ENCODE measurements at regions not wholly inside any gene's neighbourhood (a gene's known extent, or its start where the extent isn't known, plus 50 kb on each side); places are given as distances from the start of the nearest gene placed in this dataset.

DNA sequence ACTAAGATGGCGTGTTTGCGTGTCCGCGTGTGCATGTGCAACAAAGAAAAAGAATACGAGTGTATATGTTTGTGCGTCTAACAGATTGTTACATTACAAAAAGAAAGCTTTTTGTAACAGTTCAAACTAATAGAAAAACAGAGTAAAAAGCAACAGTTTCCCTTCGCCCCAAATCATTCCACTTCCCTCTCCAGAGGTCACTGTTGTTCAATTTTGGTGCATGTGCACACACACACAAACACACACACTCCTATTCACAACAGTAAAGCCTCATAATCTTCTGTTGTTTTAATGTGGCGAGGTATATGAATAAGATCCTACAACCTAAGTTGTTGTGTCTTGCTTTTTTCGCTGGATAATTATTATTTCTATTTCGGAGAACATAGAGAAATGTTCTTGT, 357.3 kb upstream of the SLC8A1 start:
- DNase-seq, result no peak

DNA sequence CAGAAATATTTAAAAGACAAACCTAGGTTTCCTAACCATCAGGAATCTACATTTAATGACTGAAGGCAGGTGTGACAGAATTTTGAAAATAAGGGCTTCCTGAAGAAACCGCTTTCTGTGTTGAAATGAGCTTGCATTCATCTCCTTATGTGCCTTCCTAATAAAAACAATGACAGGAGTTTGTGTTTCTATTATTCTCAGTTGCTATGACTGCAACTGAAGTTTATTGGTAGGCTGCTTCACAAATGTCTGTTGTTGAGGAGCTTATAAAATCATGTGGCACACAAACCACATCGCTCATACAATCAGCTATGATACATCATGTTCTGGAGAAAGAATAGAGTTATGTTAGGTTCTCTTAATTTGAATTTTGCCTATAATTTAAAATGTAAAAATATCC, 362.7 kb upstream of the SLC8A1 start:
- DNase-seq, result no peak

DNA sequence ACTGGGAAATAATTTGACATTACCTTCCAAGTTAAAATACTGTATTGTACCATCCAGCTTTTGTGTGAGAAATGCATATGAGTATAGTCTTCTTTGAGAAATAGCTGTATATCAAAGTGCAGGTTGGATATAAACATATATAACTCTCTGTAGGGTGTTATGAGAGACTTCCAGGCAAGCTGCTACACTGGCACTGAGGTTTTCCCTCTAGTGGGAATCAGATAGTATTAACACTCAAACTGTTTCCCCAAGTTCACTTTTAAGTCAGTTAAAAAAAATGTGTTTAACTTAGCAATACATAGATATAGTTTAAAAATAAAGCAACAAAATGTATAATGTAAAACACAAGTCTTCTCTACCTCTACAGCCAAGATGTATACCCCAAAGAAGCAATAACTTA, 368.4 kb upstream of the SLC8A1 start:
- DNase-seq, result no peak

DNA sequence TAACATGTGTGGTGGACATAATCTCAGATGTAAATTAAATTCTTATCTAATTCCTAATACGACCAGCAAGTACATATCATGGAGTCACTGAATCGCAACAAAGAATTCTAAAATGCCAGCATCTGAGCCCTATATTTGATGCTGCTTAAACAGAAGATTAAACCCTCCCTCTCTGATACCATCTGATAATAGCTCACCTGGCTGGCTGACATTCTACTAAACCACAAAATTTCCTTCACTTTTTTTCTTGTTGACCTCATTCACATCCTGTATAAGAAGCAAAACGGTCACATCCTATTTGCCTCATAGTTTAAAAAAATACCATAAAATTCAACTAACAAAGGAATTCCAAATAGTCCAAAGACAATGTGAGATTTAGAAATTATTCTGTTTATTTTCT, 371.6 kb upstream of the SLC8A1 start:
- no peak for DNase-seq

DNA sequence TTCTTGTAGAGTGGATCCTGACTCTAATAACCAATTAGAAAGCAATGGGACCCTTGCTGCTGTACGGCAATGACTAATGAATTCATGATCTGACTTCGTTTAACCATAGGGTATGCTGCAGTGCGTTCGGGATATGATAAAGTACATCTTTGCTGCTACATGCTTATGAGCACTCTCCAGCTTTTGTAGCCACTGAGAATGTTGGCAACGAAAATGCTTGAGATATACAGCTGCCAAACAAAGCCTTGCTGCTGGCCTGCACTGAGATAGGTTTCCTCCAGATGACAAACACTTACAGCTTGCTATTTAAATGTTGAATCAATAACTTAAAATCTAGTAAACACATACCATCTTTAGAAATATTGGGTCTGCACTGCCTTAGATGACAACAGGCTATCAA, 372.4 kb upstream of the SLC8A1 start:
- no peak for DNase-seq

DNA sequence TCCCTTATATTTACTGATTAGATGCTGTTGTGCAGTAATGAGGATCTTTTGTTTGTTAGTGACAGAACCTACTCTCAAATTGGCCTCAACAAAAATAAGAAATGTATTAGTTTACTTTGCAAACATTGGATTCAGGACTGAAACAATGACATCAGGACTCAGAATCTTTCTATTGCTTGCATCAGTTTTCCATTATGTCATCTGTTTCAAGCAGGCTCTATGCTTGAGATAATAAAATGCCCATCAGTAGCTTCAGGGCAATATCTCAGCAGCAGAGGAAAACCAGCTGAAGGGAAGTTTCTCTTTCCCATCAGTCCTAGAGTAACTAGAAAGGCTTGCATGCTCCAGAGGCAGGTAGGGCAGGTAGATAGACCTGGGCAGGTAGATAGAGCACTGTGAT, 375.5 kb upstream of the SLC8A1 start:
- no peak for DNase-seq

DNA sequence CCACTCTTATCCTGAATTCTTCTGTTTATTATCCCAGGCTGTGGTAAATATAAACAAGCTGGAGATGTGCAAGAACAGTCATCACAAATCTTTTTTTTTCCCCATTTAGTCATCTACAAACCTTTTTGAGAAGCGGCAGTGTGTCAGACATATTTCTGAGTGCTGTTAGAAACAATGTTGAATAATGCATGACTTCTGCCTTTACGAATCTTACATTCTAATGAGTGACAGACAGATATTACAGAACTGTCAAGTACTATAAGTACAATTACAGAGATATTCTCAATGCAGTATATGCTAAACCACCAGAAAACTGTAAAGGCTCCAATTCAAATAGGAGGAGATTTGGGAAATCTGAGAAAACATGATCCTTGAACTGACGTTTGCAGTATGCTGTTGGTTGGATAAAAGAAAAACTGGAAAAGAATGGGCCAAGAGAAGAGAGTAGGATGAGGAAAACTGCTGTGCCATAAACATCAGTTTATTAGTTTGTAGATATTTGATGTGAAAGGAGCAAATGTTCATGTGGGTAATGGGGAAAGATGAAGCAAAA, 379.5 kb upstream of the SLC8A1 start:
- no peak for DNase-seq

DNA sequence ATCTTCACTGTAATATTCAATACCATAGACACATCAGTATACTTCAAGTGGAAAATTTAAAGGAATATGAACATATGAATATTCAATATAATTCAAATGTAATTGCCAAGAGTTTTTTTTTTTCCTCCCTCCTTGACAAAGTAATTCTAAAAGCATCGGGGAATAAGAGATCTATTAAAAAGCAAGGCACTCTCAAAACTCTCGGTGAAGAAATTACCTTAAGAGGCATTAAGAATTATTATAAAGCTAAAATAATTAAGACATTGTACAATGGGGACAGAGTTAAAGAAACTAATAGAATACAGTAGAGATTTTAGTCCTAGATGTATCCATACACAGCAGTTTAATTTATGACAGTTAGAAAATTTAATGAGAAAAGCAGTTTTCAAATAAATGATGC, 390.0 kb upstream of the SLC8A1 start:
- no peak for DNase-seq

DNA sequence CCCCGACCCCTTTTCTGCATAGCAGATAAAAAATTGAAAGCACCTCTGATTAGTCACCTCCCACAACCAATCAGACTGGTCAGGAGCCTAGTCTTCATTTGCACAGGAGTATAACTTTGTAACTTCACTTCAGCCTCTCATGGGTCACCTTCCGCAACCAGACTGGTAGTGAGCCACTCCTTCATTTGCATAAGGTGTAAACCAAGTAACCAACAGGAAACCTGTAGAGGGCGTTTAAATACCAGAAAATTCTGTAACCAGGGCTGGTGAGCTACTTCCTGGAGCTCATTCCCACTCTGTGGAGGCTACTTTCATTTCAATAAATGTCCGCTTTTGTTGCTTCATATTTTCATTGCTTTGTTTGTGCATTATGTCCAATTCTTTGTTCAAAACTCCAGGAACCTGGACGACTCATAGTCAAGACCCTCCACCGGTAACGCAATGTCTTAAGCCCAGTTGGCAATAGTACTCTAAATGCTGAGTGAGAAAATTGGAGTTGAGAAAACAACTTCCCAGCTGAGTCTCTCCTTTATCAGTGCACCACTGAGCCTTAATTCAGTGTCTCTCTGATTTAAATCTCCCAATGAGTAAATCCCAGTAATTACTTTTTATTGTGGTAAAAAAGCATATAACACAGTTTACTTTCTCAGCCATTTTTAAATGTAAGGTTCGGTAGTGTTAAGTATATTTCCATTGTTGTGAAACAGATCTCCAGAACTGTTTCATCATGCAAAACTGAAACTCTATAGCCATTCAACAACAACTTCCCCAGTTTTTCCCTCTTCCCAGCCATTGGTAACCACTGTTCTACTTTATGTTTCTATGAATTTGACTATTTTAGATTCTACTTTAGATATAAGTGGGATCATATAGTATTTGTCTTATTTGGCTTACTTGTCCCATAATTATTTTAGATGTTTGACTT, 392.7 kb upstream of the SLC8A1 start:
- DNase-seq, result peak; percentile 2 to 30 (median 22)

DNA sequence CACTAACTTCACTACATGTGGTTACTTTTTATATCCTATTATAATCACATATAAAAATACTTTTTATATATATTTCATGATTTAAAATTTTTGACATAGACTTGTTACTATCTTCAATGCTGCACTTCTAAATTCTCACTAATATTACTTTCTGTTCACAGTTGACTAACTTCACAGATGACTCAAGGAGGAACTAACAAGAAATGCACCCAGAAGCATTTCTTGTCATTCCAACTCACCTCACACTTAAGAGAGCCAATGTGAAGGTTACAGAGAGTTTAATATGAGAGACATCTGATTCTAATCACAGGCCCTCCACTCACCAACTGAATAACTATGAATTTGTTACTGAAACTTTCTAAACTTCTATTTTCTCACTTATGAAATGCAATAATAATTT, 399.8 kb upstream of the SLC8A1 start:
- DNase-seq, result peak in 2 of 3 donors; percentile 4 to 6

DNA sequence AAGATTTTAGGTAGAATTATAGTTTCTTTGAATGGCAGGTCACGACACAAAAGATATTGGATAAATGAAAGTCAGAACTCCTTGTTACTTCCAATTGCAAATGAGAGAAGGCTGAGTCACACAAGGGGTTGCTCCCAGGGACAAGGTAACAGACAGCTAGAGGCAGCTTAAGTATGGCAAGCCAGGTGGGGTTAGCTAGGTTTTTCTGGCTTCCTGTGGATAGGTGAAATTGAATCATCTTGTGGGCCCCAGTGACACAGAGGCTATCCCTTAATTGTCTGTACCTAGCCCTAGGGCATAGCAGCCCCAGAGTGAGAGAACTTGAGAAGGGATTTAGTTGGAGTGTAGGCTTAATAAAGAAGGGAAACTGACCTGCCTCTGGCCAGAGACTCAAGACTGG, 407.7 kb upstream of the SLC8A1 start:
- DNase-seq, result no peak

DNA sequence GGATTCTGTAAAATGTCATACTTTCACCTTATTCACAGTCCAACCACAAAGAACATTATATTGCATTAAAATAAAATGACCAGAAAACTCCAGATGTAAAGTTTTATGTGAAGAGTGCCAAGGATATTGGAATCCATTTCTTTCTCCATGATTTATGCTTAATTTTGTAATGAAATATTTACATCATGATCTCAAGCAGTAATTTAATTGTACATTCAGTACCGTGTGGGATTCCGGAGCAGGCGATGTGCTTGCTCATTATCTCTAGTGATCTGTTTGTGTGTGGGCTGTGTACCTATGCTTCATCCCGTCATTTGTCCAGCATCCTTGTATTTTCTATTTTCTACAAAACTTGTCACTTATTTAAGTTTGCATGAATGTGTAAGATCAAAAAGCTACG, 415.9 kb upstream of the SLC8A1 start:
- no peak for DNase-seq

DNA sequence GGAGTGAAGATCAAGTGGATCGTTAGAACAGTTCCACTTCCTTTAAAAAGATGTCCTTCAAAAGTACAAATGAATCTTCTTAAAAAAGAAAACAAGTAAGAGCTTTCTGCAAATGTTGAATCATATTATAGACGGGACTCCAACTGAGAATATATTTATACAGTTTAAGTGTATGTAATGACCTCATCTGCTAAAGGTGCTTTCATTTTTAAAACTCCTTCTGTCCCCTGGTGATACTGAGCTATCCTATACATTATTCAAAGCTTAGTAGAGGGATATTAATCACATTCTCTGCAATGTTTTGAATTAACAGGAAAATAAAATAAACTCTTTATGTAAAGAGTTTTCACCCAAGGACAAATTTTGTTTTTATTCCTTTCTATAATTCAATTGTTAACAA, 420.7 kb upstream of the SLC8A1 start:
- DNase-seq, result no peak

DNA sequence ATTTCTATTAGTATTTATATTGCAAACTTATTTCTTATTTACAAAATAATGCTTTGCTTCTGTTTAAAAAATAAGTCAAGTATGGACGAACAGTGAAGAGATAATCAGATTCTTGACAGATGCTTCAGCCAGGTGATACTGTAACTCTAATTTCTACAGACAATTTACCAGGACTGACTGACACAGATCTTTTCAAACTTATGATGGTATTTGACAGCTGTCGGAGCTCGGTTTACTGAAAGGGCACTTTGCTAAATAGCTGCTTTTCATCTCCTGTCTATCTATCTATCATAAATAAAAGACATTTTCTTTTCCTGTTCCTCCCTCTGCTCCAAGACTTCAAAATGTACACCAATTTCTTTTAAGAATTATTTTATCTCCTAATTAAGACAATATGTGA, 422.5 kb upstream of the SLC8A1 start:
- DNase-seq, result no peak

DNA sequence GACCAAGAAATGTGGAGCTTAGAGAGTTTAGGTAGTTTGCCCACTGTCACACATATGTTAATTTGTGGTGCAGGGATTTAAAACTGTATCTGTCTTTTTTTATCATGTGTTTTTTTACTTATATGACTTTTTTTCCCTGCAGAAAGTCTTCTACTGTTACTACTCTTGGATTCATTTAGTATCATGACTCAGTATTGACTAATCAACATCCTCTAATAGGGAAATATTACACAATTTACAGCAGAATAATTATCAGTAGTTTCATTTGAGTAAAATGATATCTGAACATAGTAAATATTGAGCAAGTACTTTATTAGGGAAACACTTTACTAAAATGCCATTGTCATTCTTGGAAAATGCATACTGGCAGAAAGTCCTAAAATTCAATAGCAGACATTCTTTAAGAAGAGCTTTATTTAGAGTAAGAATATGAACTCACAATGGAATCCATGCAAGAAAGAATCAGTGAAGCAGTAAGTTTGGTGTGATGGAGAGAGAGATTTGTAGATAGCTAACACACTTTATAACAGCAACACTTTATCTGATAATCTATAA, 425.9 kb upstream of the SLC8A1 start:
- DNase-seq, result peak in 1 of 3 donors; percentile 10

DNA sequence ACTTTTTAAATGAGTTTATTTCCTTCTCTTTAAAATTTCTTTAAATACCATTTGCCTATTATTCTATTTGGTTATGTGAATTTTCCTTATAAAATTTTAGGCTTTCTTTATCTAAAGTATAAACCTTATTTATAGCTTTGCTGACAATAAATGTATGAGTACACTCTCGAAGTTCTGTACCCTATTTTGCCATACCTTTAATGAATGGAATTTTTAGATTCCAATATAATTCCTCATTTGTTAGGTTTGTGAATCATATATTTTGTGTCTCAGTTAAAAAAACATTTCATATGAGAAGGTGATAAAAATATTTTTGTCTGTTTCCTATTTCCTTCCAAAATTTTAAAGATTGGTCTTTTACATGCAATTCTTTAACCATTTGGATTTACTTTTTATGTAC, 427.4 kb upstream of the SLC8A1 start:
- no peak for DNase-seq

DNA sequence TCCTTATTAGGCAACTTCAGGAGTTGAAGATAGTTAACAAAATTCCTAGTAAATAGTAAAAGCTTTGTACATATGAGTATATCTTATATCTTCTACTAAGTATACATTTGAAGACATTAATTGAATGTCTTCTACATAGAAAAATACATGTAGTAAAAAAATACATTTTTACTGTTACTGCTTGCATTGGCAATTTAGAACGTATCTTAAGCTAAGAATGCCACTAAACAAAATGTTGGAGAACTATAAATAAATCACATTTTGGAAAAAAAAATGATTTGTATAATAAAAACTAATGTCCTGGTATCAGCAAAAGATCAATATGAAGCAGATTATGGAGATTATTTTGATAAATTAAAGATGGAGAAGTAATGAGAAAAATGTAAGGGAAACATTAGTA, 434.2 kb upstream of the SLC8A1 start:
- DNase-seq, result no peak

DNA sequence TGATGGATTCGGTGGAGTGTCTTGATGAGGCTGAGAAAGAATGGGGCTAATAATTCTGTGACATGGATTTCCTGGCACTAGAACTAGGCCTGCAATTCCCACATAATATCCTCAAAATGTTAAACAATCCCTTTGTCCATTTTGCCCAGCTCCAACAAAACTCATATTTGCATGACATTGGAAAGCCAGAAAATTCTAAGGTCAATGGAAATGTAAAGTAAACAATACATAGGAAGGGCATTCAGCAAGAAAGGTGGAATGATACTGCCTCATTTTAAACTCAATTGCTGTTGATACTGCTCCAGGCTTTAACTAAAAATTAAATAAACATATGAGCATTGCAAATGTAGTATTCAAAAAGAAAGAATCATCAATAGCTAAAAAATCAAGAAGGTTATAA, 434.8 kb upstream of the SLC8A1 start:
- no peak for DNase-seq

DNA sequence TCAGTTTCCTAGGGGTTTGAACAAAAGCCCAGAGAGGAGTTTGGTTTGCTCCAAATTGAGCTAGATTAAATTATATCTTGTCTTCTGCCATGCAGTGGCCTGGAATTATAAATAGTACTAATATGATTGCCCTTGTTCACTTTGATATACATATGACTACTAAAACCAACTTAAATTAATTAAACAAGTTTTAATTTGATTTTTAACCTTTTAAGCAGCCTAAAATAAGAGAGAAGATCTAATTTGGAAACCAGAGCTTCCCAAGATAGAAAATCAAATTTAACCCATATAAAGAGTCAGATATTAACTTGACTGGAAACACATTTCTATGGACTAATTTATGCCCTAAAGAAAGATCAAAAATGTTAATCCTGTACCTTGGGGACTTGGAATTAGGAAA, 444.5 kb upstream of the SLC8A1 start:
- DNase-seq, result no peak

DNA sequence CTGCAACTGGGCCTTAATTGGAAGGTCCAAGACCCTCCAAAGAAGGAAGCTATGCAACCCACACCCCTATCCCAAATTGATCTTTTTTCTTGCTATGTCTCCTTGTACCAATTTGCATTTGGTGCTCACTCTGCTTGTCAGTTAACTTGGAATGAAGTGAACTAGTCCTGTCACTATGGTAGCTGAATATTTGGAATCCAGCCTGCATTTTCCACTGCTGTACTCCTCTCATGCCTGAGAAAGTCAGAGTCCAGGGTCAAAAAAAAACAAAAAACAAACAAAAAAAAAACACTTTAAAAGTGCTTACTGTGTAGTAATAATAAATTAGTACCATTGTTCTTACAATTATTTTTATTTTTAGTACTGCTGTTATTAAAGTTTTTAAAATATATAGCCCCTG, 462.8 kb upstream of the SLC8A1 start:
- DNase-seq, result no peak

DNA sequence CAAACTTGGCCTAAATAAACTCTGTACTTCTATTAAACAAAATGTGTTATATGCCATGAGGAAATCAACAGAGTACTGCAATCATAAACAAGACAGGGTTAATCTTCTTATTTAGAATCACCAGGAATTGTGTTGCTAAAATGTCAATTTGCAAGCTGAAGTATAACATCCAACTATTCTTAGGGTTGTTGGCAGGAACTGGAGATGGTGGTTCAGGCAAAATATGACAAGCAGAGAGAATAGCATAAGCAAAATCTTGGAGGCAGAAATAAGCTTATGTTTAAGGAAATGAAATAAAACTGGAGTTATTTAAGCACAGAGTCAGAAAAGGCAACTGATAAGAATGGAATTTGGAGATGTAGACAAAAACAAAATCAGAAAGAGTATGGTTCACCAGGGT, 463.8 kb upstream of the SLC8A1 start:
- DNase-seq, result no peak

DNA sequence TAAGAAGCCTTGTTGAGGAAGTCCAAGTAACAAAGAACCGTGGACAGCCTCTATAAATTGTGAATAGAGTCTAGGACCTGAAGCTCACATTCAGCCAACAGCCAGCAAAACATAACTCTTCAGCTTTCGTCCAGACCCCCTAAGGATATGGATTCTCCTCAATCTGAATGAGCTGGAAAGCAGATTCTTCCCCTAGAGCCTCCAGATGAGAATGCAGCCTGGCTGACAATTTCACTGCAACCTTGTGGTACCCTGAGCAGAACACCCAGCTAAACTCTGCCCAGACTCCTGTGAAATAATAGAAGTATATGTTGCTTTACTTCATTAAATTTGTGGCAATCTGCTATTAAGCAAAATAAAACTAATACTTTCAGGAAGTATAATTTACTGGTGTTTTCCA, 483.5 kb upstream of the SLC8A1 start:
- DNase-seq, result peak in 1 of 3 donors; percentile 0

DNA sequence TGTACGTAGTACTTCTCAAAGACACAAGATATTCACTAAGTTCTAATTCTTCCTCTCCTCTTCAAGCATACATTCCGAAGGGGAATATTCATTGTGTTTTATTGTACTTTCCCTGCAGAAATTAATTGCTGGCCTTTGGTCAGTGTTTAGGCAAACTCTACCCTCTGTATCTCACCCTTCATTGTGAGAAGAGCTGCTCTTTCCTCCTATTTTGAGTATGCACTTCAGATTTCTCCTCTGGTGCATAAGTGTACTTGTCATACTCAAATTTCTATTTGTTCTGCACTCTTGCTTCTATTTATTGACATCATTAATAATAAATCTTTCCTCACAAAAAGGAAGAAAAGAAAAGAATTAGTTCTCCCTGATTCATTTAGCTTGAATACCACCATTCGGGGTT, 485.4 kb upstream of the SLC8A1 start:
- DNase-seq, result no peak

DNA sequence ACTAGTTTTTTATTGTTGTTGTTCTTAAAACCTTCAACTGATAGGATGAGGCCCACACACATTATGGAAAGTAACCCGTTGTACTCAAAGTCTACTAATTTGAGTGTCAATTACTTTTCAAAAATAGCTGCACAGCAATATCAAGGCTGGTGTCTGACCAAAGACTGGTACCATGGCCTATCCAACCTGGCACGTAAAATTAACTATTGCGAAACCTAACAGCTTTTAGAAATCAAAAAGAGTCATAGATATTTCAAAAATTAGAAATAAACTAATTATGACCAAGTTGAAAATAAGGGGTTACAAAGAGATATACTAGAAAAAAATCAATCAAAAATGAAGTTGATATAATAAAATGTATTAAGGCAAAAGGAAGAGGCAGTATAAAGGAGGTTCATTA, 501.5 kb upstream of the SLC8A1 start:
- no peak for DNase-seq

DNA sequence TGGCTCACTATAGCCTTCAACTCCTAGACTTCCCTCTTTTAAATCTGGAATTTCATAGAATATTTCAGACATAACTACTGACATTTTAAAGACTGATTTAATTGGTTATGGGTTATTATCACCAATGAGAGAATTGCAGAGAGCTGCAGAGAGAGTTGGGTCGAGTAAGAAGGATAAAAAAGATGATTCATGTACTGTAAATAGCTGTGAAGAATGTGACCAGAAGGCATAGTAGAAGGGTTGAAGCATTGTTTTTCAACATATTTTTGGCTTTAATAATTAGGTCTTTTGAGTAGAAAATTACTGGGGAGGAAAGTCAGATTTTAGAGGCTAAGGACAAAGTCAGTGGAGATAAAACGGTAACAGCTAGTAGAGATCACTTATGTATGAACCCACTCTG, 503.2 kb upstream of the SLC8A1 start:
- no peak for DNase-seq
